ENCODE measurements at regions not wholly inside any gene's neighbourhood (a gene's known extent, or its start where the extent isn't known, plus 50 kb on each side); places are given as distances from the start of the nearest gene placed in this dataset.

GRCh38 chr11:95674657-95675358 is 114.8 kb downstream of the FAM76B start:
- DNase-seq (ENCODE audit: low read depth, low spot score) (no peak), FAIRE-seq (no peak)
- H2AFZ ChIP-seq (ENCODE audit: low read depth, low read length) = no peak overlapping the region
- H3K4me1 ChIP-seq (ENCODE audit: control insufficient read depth, extremely low read depth, insufficient read depth, low read length) = no peaks in the 10 kb centered on the region
- H3K4me3 ChIP-seq (replicated peaks in 1 of 3; ENCODE audit: insufficient read depth in 1 of 3, low read depth in 1 of 3, low read length in 3 of 3) = no peak overlapping the region
- no peak for TF ChIP-seq CTCF (IDR thresholded peaks at IDR 0.05; ENCODE audit: extremely low read depth in 1 of 2, insufficient read depth in 1 of 2, low read depth in 1 of 2, low read length in 2 of 2)
- TF ChIP-seq POLR2AphosphoS5 (IDR thresholded peaks at IDR 0.05; ENCODE audit: insufficient read depth, low read depth, low read length) = no peak
- TF ChIP-seq MAX (IDR thresholded peaks at IDR 0.05; ENCODE audit: insufficient read depth, insufficient read length) = no peak
- no peak for TF ChIP-seq MYC (IDR thresholded peaks at IDR 0.05; ENCODE audit: low read depth, low read length)
- no peak for TF ChIP-seq JUN (IDR thresholded peaks at IDR 0.05; ENCODE audit: borderline replicate concordance, insufficient read depth, insufficient read length, low read depth)
- TF ChIP-seq EZH2 (IDR thresholded peaks at IDR 0.05; ENCODE audit: borderline replicate concordance, low read depth, low read length, severe bottlenecking) = no peak
- TF ChIP-seq POLR2A (IDR thresholded peaks at IDR 0.05; ENCODE audit: low read depth, low read length) = no peak
- no peak for TF ChIP-seq GATA2 (IDR thresholded peaks at IDR 0.05; ENCODE audit: insufficient read depth, insufficient read length, low read depth, low read length)
- no peak for TF ChIP-seq FOS (IDR thresholded peaks at IDR 0.05; ENCODE audit: borderline replicate concordance, insufficient read depth, low read length)
- no peaks in the 10 kb centered on the region for H3K9me1 ChIP-seq (replicated peaks; ENCODE audit: control insufficient read depth, extremely low read depth, insufficient read depth, low read length)
- no peak overlapping the region for H3K4me2 ChIP-seq (ENCODE audit: insufficient read depth, low read length)
- H3K27ac ChIP-seq (ENCODE audit: insufficient read depth, low read depth, low read length) = no peak overlapping the region
- POLR2A ChIA-PET = no interaction called here
- H3K27me3 ChIP-seq (ENCODE audit: control insufficient read depth in 2 of 2, insufficient read depth in 2 of 2, low read length in 2 of 2) = no peaks in the 10 kb centered on the region
- H3K79me2 ChIP-seq (ENCODE audit: control insufficient read depth, insufficient read depth, low read length) = no peaks in the 10 kb centered on the region
- intact Hi-C loops (cut with micrococcal nuclease) (no loop called here), dilution Hi-C loops (cut with MboI; ENCODE audit: extremely low pct_ligation_motif_present, low sequenced_read_pairs) (no loop called here)
- H3K9ac ChIP-seq (replicated peaks; ENCODE audit: extremely low read depth, insufficient read depth, low read length) = no peak overlapping the region
- no peaks in the 10 kb centered on the region for H4K20me1 ChIP-seq (replicated peaks; ENCODE audit: control insufficient read depth, extremely low read depth, insufficient read depth, low read length)
- CTCF ChIA-PET = no interaction called here
- no TSS peak for BruUV-seq (replicated peaks)
- no peaks in the 10 kb centered on the region for H3K36me3 ChIP-seq (ENCODE audit: control insufficient read depth in 2 of 2, extremely low read depth in 1 of 2, insufficient read depth in 2 of 2, low read length in 2 of 2)
- H3K9me3 ChIP-seq (replicated peaks; ENCODE audit: control insufficient read depth, insufficient read depth, low read length) = no peaks in the 10 kb centered on the region

Measured in endothelial cell of umbilical vein (primary cell).